C1 segment of cervical spinal cord (tissue), 14 donors: ENCODE measurements at regions not wholly inside any gene's neighbourhood (a gene's known extent, or its start where the extent isn't known, plus 50 kb on each side); places are given as distances from the start of the nearest gene placed in this dataset.
A peak's percentile ranks its signal among the peaks of the same experiment; 100 is the strongest.

Experiments used
- DNase-seq, 14 donors: peaks; one replicate each; lab custom pipeline; 2025; lab: John Stamatoyannopoulos, UW

- DNase-seq, result no peak
Observed at GRCh38 chr6:138550346-138550767, 51.1 kb upstream of the NHSL1 start.

- DNase-seq, result no peak
Observed at GRCh38 chr6:138554146-138554545, 54.9 kb upstream of the NHSL1 start.

GRCh38 chr6:138555421-138555988 lies 56.2 kb upstream of the NHSL1 start:
- DNase-seq, result no peak

- no peak for DNase-seq
Observed at GRCh38 chr6:138557147-138557546, 57.9 kb upstream of the NHSL1 start.

GRCh38 chr6:138559143-138559542 lies 59.8 kb upstream of the NHSL1 start:
- no peak for DNase-seq

GRCh38 chr6:138560130-138560860 lies 61.0 kb upstream of the NHSL1 start:
- no peak for DNase-seq

- DNase-seq, result no peak
Observed at GRCh38 chr6:138562691-138563090, 63.4 kb upstream of the NHSL1 start.

- DNase-seq, result no peak
Observed at GRCh38 chr6:138563231-138563630, 63.9 kb upstream of the NHSL1 start.

- DNase-seq, result no peak
Observed at GRCh38 chr6:138563650-138564049, 64.4 kb upstream of the NHSL1 start.

- no peak for DNase-seq
Observed at GRCh38 chr6:138564170-138564721, 65.0 kb upstream of the NHSL1 start.

- DNase-seq, result no peak
Observed at GRCh38 chr6:138567052-138567451, 67.8 kb upstream of the NHSL1 start.

GRCh38 chr6:138568997-138569396 lies 69.7 kb upstream of the NHSL1 start:
- DNase-seq, result peak in 1 of 14 donors; percentile 55

GRCh38 chr6:138569554-138569953 lies 70.3 kb upstream of the NHSL1 start:
- DNase-seq, result no peak

- peak in 1 of 14 donors; percentile 24 for DNase-seq
Observed at GRCh38 chr6:138569970-138570724, 70.9 kb upstream of the NHSL1 start.

- DNase-seq, result no peak
Observed at GRCh38 chr6:138570725-138571029, 71.4 kb upstream of the NHSL1 start.

GRCh38 chr6:138571181-138571580 lies 71.9 kb upstream of the NHSL1 start:
- DNase-seq, result peak in 1 of 14 donors; percentile 23

GRCh38 chr6:138571585-138572166 lies 72.4 kb upstream of the NHSL1 start:
- peak in 1 of 14 donors; percentile 36 for DNase-seq

- peak in 5 of 14 donors; percentile 7 to 66 (median 28) for DNase-seq
Observed at GRCh38 chr6:138572167-138572875, 73.0 kb upstream of the NHSL1 start.

GRCh38 chr6:138572885-138573284 lies 73.6 kb upstream of the NHSL1 start:
- DNase-seq, result no peak

GRCh38 chr6:138575257-138575656 lies 76.0 kb upstream of the NHSL1 start:
- DNase-seq, result no peak

GRCh38 chr6:138576313-138576712 lies 77.0 kb upstream of the NHSL1 start:
- DNase-seq, result no peak
